Immature natural killer cell (primary cell): ENCODE measurements at regions not wholly inside any gene's neighbourhood (a gene's known extent, or its start where the extent isn't known, plus 50 kb on each side); places are given as distances from the start of the nearest gene placed in this dataset.

ENCODE experiments used
- DNase-seq, 3 donors: peaks; one replicate each; pipeline ENCODE4 v3.0.0; 2022; ENCODE audit warnings: mixed read lengths in 1 of 3
- H3K27ac Mint-ChIP-seq, 6 donors: one replicate each; pipeline ENCODE4 v1.8.0; 2020; ENCODE audit warnings: mixed read lengths in 6 of 6, mild to moderate bottlenecking in 5 of 6, inconsistent platforms in 4 of 6, moderate library complexity in 3 of 6
- H3K27me3 Mint-ChIP-seq, 3 donors: one replicate each; pipeline ENCODE4 v1.8.0; 2020 to 2021; ENCODE audit warnings: low read depth in 3 of 3, mild to moderate bottlenecking in 3 of 3, mixed read lengths in 3 of 3, moderate library complexity in 3 of 3, inconsistent platforms in 1 of 3
- H3K36me3 Mint-ChIP-seq, 3 donors: one replicate each; pipeline ENCODE4 v1.8.0; 2020; ENCODE audit warnings: mixed read lengths in 3 of 3, inconsistent platforms in 2 of 3, mild to moderate bottlenecking in 2 of 3
- H3K4me1 Mint-ChIP-seq, 2 donors: one replicate each; pipeline ENCODE4 v1.8.0; 2020; ENCODE audit warnings: inconsistent platforms in 2 of 2, mild to moderate bottlenecking in 2 of 2, mixed read lengths in 2 of 2, moderate library complexity in 1 of 2
- H3K4me3 Mint-ChIP-seq, 5 donors: one replicate each; pipeline ENCODE4 v1.8.0; 2020; ENCODE audit warnings: mild to moderate bottlenecking in 5 of 5, mixed read lengths in 5 of 5, inconsistent platforms in 3 of 5, moderate library complexity in 3 of 5
- H3K9me3 Mint-ChIP-seq, 6 donors: one replicate each; pipeline ENCODE4 v1.8.0; 2020; ENCODE audit warnings: mild to moderate bottlenecking in 6 of 6, mixed read lengths in 6 of 6, inconsistent platforms in 4 of 6, moderate library complexity in 3 of 6

- H3K36me3 Mint-ChIP-seq, result no peaks in the 10 kb centered on the region
- no peaks in the 10 kb centered on the region for H3K4me1 Mint-ChIP-seq
- DNase-seq, result no peak
- H3K27me3 Mint-ChIP-seq, result peaks cover 0 to 1% (median 0%) of the 10 kb centered on the region in 3 donors
- H3K27ac Mint-ChIP-seq, result no peak overlapping the region
- H3K4me3 Mint-ChIP-seq, result no peak overlapping the region
- H3K9me3 Mint-ChIP-seq, result peaks cover 2 to 7% (median 4%) of the 10 kb centered on the region in 6 donors
These were observed 390.5 kb upstream of the LYPLAL1 start for GRCh38 chr1:218783131-218783530.

DNA sequence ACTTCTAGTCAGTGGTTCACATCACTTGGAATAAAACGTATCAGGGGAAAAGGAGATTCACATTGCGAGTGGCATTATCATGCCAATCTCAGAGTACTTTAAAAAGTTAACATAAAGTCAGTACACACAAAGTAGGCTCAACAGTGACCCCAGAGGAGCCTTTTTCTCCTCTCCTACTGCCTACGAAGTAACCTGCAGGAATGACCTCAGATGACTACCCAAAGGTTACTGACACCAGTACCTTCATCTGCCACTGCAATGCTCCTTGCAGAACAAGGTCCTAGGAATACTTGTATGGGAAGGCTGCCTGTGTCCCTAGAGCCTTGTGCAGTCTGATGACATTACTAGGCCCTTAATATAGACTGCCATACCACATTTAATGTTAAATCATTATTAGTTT lies 389.8 kb upstream of the LYPLAL1 start:
- H3K4me3 Mint-ChIP-seq, result no peak overlapping the region
- peaks cover 0 to 2% (median 1%) of the 10 kb centered on the region in 3 donors for H3K27me3 Mint-ChIP-seq
- no peaks in the 10 kb centered on the region for H3K4me1 Mint-ChIP-seq
- no peak for DNase-seq
- H3K36me3 Mint-ChIP-seq, result no peaks in the 10 kb centered on the region
- H3K27ac Mint-ChIP-seq, result no peak overlapping the region
- H3K9me3 Mint-ChIP-seq, result peaks cover 3 to 11% (median 5%) of the 10 kb centered on the region in 6 donors

GRCh38 chr1:218785928-218786327 lies 387.8 kb upstream of the LYPLAL1 start:
- Mint-ChIP-seq H3K27ac (no peak overlapping the region), H3K36me3 (no peaks in the 10 kb centered on the region), H3K4me3 (no peak overlapping the region), H3K27me3 (peaks cover 0 to 2% (median 1%) of the 10 kb centered on the region in 3 donors), H3K9me3 (peaks cover 4 to 25% (median 7%) of the 10 kb centered on the region in 6 donors), H3K4me1 (no peaks in the 10 kb centered on the region)
- DNase-seq, result no peak

DNA sequence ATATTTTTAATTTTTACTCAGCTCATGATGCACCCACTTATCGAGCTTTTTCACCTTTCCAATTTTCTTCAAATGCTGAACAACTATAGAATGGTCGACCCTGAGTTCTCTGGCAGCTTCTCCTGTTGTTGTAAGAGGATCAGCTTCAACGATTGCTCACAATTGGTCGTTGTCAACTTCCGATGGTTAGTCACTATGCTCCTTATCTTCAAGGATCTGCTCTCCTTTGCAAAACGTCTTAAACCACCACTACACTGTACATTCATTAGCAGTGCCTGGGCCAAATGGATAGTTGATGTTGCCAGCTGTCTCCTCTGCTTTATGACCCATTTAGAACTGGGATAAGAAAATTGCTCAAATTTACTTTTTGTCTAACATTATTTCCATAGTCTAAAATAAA lies 385.9 kb upstream of the LYPLAL1 start:
- peaks cover 0 to 2% (median 1%) of the 10 kb centered on the region in 3 donors for H3K27me3 Mint-ChIP-seq
- no peaks in the 10 kb centered on the region for H3K4me1 Mint-ChIP-seq
- peaks cover 2 to 23% (median 7%) of the 10 kb centered on the region in 6 donors for H3K9me3 Mint-ChIP-seq
- no peak overlapping the region for H3K4me3 Mint-ChIP-seq
- no peaks in the 10 kb centered on the region for H3K36me3 Mint-ChIP-seq
- H3K27ac Mint-ChIP-seq, result no peak overlapping the region
- no peak for DNase-seq

DNA sequence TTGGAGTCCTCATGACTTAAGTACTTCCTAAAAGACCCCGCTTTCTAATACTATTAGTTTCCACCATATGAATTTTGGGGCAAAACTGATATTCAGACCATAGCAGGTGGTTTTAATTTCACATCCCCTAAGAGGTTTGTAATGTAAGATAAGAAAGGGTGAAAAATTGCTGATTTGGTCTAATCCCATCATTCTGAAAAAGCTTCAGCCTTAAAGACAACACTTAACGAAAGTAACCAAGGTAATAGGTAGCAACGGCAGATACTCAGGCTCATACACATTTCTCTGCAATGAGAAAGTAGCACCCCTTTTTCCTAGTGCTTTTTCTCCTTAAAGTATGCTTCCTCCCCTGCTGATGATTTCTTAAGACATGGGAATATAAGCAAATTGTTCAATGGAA lies 376.9 kb upstream of the LYPLAL1 start:
- peaks cover 5 to 43% (median 10%) of the 10 kb centered on the region in 6 donors for H3K9me3 Mint-ChIP-seq
- H3K27me3 Mint-ChIP-seq, result peaks cover 0 to 2% (median 0%) of the 10 kb centered on the region in 3 donors
- no peak for DNase-seq
- H3K4me1 Mint-ChIP-seq, result no peaks in the 10 kb centered on the region
- no peak overlapping the region for H3K4me3 Mint-ChIP-seq
- no peaks in the 10 kb centered on the region for H3K36me3 Mint-ChIP-seq
- no peak overlapping the region for H3K27ac Mint-ChIP-seq

DNA sequence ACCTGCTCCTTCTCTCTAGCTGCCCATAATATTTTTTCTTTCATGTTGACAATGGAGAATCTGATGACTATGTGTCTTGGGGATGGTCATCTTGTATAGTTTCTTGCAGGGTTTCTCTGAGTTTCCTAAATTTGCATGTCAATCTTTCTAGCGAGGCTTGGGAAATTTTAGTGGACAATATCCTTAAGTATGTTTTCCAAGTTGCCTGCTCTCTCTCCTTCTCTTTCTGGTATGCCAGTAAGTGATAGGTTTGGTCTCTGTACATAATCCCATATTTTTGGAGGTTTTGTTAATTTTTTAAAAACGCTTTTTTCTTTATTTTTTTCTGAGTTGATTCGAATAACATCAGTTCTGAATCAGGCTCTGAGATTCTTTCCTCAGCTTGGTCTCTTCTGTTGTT lies 370.9 kb upstream of the LYPLAL1 start:
- Mint-ChIP-seq H3K4me3 (no peak overlapping the region), H3K27me3 (no peaks in the 10 kb centered on the region), H3K36me3 (no peaks in the 10 kb centered on the region), H3K4me1 (no peaks in the 10 kb centered on the region), H3K27ac (no peak overlapping the region), H3K9me3 (peaks cover 4 to 38% (median 10%) of the 10 kb centered on the region in 6 donors)
- no peak for DNase-seq

- Mint-ChIP-seq H3K36me3 (no peaks in the 10 kb centered on the region), H3K4me3 (no peak overlapping the region), H3K4me1 (no peaks in the 10 kb centered on the region), H3K9me3 (peaks cover 2 to 39% (median 12%) of the 10 kb centered on the region in 6 donors), H3K27me3 (no peaks in the 10 kb centered on the region), H3K27ac (no peak overlapping the region)
- DNase-seq, result no peak
These were observed 370.2 kb upstream of the LYPLAL1 start for GRCh38 chr1:218803351-218803997.

- Mint-ChIP-seq H3K36me3 (no peaks in the 10 kb centered on the region), H3K9me3 (peaks cover 5 to 46% (median 11%) of the 10 kb centered on the region in 6 donors), H3K27ac (no peak overlapping the region), H3K27me3 (no peaks in the 10 kb centered on the region), H3K4me3 (no peak overlapping the region), H3K4me1 (no peaks in the 10 kb centered on the region)
- DNase-seq, result no peak
These were observed 369.5 kb upstream of the LYPLAL1 start for GRCh38 chr1:218804014-218804785.

GRCh38 chr1:218809061-218809460 lies 364.6 kb upstream of the LYPLAL1 start:
- Mint-ChIP-seq H3K27ac (no peak overlapping the region), H3K27me3 (no peaks in the 10 kb centered on the region), H3K4me3 (no peak overlapping the region), H3K9me3 (peaks cover 0 to 19% (median 2%) of the 10 kb centered on the region in 6 donors), H3K4me1 (no peaks in the 10 kb centered on the region), H3K36me3 (no peaks in the 10 kb centered on the region)
- no peak for DNase-seq

DNA sequence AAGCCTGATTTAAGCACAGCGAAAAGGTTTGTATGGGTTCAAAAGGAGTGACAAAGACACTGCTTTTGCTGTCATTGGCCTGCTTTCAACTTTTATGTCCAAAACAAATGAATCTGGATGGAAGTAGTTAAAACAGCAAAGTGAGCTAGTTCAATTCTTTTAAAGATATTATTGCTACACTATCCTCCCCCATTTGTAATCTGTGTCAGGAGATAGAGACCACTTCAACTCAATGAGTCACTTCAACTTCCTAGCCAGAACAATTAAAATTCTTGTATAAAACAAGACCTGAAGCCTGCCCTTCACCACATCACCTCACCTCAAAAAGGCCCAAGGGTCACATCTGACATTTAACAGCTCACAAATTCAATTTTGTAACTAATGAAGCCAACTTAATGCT lies 364.1 kb upstream of the LYPLAL1 start:
- Mint-ChIP-seq H3K36me3 (no peaks in the 10 kb centered on the region), H3K4me3 (no peak overlapping the region), H3K9me3 (peaks cover 0 to 17% (median 2%) of the 10 kb centered on the region in 6 donors), H3K27me3 (no peaks in the 10 kb centered on the region), H3K4me1 (no peaks in the 10 kb centered on the region), H3K27ac (no peak overlapping the region)
- no peak for DNase-seq

DNA sequence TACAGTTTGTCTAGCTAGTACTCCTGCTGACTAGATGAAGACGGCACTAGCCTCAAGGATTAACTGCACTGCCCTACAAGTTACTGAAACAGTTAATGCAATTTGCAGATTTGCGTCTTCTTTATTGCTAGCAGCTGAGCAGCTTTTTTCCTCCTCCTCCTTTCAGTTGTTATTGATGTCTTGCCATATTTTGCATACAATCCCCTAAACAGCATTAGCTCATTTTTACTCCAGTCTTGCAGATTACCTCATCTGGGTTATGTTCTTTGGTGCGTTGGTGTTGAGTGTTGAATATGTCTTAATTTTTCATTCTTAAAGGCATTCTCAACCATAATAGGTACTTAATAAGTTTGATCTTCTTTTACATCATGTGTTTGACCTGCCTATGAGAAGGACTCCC lies 363.4 kb upstream of the LYPLAL1 start:
- peaks cover 0 to 17% (median 2%) of the 10 kb centered on the region in 6 donors for H3K9me3 Mint-ChIP-seq
- H3K36me3 Mint-ChIP-seq, result no peaks in the 10 kb centered on the region
- no peak overlapping the region for H3K4me3 Mint-ChIP-seq
- DNase-seq, result no peak
- H3K4me1 Mint-ChIP-seq, result no peaks in the 10 kb centered on the region
- H3K27ac Mint-ChIP-seq, result no peak overlapping the region
- H3K27me3 Mint-ChIP-seq, result no peaks in the 10 kb centered on the region

DNA sequence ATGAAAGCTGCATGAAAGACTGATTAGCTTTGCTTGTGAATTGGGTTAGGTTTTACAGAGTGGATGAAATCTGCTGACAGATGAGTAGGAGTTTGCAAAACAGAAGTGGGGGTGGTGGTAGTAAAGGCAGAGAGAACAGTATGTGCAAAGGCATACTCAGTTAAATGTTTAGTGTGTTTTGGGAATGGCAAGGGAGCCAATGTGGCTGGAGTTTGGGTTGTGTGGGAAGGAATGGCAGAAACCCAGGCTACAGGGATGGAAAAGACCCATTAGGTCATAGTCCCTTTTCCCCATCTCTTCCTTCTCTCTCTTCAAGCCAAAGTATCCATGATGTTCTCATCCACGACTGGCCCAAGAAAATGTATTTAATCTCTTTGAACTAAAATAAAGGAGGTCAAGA lies 362.2 kb upstream of the LYPLAL1 start:
- no peaks in the 10 kb centered on the region for H3K4me1 Mint-ChIP-seq
- H3K27me3 Mint-ChIP-seq, result no peaks in the 10 kb centered on the region
- H3K27ac Mint-ChIP-seq, result no peak overlapping the region
- no peak for DNase-seq
- H3K36me3 Mint-ChIP-seq, result no peaks in the 10 kb centered on the region
- no peak overlapping the region for H3K4me3 Mint-ChIP-seq
- H3K9me3 Mint-ChIP-seq, result peaks cover 0 to 17% (median 5%) of the 10 kb centered on the region in 6 donors

DNA sequence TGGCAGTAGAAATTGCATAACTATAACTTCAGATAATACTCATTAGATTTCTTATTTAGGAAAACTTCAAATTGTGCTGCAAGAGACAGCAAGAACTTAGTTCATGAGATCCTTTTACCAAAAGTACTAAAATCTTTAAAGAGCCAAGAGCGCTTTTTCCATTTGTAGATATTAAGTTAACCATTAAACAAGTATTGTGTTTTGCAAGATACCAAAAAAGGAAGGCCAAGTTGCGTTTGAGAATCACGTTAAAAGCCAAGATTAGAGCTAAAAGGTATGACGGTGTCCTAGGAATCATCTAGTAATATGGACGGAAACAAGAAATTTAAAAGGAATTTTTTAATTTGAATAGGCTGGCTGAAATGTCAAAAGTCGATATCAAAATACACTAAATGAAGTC lies 361.3 kb upstream of the LYPLAL1 start:
- peaks cover 0 to 14% (median 4%) of the 10 kb centered on the region in 6 donors for H3K9me3 Mint-ChIP-seq
- no peak overlapping the region for H3K4me3 Mint-ChIP-seq

GRCh38 chr1:218813237-218813636 lies 360.4 kb upstream of the LYPLAL1 start:
- Mint-ChIP-seq H3K4me3 (no peak overlapping the region), H3K27ac (no peak overlapping the region), H3K4me1 (no peaks in the 10 kb centered on the region), H3K36me3 (no peaks in the 10 kb centered on the region), H3K27me3 (no peaks in the 10 kb centered on the region), H3K9me3 (peaks cover 0 to 11% (median 5%) of the 10 kb centered on the region in 6 donors)
- DNase-seq, result no peak

More for the DNA sequence above, 361.3 kb upstream of the LYPLAL1 start:
- no peak overlapping the region for H3K27ac Mint-ChIP-seq
- H3K36me3 Mint-ChIP-seq, result no peaks in the 10 kb centered on the region
- H3K4me1 Mint-ChIP-seq, result no peaks in the 10 kb centered on the region
- no peak for DNase-seq
- no peaks in the 10 kb centered on the region for H3K27me3 Mint-ChIP-seq
